H9 (cell line): ENCODE measurements at regions not wholly inside any gene's neighbourhood (a gene's known extent, or its start where the extent isn't known, plus 50 kb on each side); places are given as distances from the start of the nearest gene placed in this dataset.

Experiments
- DNase-seq: peaks from one replicate; pipeline ENCODE4 v3.0.0-alpha.2; 2017
- H2AFZ ChIP-seq: one replicate; pipeline ENCODE4 v1.6.1; 2013; ENCODE audit warnings: mild to moderate bottlenecking, low read length, control low read depth, moderate library complexity
- H2AK5ac ChIP-seq: 2 replicates; pipeline ENCODE4 v1.6.1; 2013; ENCODE audit warnings: low read length, control low read depth, mixed read lengths; ENCODE audit not compliant: insufficient read length
- H2BK120ac ChIP-seq: one replicate; pipeline ENCODE4 v1.6.1; 2013; ENCODE audit warnings: low read depth, mild to moderate bottlenecking, low read length, control low read depth, inconsistent platforms; ENCODE audit not compliant: poor library complexity, severe bottlenecking
- H2BK12ac ChIP-seq: 2 replicates; pipeline ENCODE4 v1.6.1; 2013; ENCODE audit warnings: low read length, control low read depth, mixed read lengths, low read depth; ENCODE audit not compliant: insufficient read length
- H2BK15ac ChIP-seq: 2 replicates; pipeline ENCODE4 v1.6.1; 2013; ENCODE audit warnings: low read depth, low read length, control low read depth
- H2BK20ac ChIP-seq: one replicate; pipeline ENCODE4 v1.6.1; 2013; ENCODE audit warnings: low read depth, mild to moderate bottlenecking, low read length, control low read depth, inconsistent platforms; ENCODE audit not compliant: poor library complexity, severe bottlenecking
- H2BK5ac ChIP-seq: 2 replicates; pipeline ENCODE4 v1.6.1; 2013; ENCODE audit warnings: low read length, control low read depth, mixed read lengths; ENCODE audit not compliant: insufficient read length
- H3K14ac ChIP-seq: 2 replicates; pipeline ENCODE4 v1.6.1; 2013; ENCODE audit warnings: low read length, control low read depth; ENCODE audit not compliant: insufficient read depth
- H3K18ac ChIP-seq: 2 replicates; pipeline ENCODE4 v1.6.1; 2013; ENCODE audit warnings: low read depth, mild to moderate bottlenecking, mixed read lengths, low read length, control low read depth; ENCODE audit not compliant: insufficient read length
- H3K23ac ChIP-seq: 2 replicates; pipeline ENCODE4 v1.6.1; 2013; ENCODE audit warnings: low read length, control low read depth, mixed read lengths, low read depth; ENCODE audit not compliant: insufficient read length
- H3K23me2 ChIP-seq: 2 replicates; pipeline ENCODE4 v1.6.1; 2013; ENCODE audit warnings: low read depth, mild to moderate bottlenecking, mixed read lengths, low read length, control low read depth; ENCODE audit not compliant: insufficient read length, poor library complexity, severe bottlenecking
- H3K27ac ChIP-seq: 2 replicates; pipeline ENCODE4 v1.5.1; 2013; ENCODE audit warnings: low read length, control low read depth, mixed read lengths, low read depth; ENCODE audit not compliant: insufficient read length
- H3K27me3 ChIP-seq: 2 replicates; pipeline ENCODE4 v1.6.1; 2013; ENCODE audit warnings: low read length, control low read depth, inconsistent platforms; ENCODE audit not compliant: insufficient read depth
- H3K4ac ChIP-seq: 2 replicates; pipeline ENCODE4 v1.6.1; 2013; ENCODE audit warnings: low read depth, mild to moderate bottlenecking, control low read depth, inconsistent platforms, low read length, moderate library complexity
- H3K4me1 ChIP-seq: 2 replicates; pipeline ENCODE4 v1.6.1; 2013; ENCODE audit warnings: low read length, control low read depth, inconsistent platforms; ENCODE audit not compliant: insufficient read depth
- H3K4me2 ChIP-seq: 2 replicates; pipeline ENCODE4 v1.6.1; 2013; ENCODE audit warnings: low read length, control low read depth, mixed read lengths; ENCODE audit not compliant: insufficient read length, insufficient read depth
- H3K56ac ChIP-seq: 2 replicates; pipeline ENCODE4 v1.6.1; 2013; ENCODE audit warnings: low read depth, mild to moderate bottlenecking, mixed read lengths, low read length, control low read depth; ENCODE audit not compliant: insufficient read length
- H3K79me1 ChIP-seq: 2 replicates; pipeline ENCODE4 v1.6.1; 2013; ENCODE audit warnings: low read depth, mild to moderate bottlenecking, moderate library complexity, low read length, control low read depth, inconsistent platforms; ENCODE audit not compliant: insufficient read depth, poor library complexity, severe bottlenecking
- H3K79me2 ChIP-seq: 2 replicates; pipeline ENCODE4 v1.6.1; 2013; ENCODE audit warnings: low read length, control low read depth, inconsistent platforms; ENCODE audit not compliant: insufficient read depth
- H3K9ac ChIP-seq: 2 replicates; pipeline ENCODE4 v1.6.1; 2013; ENCODE audit warnings: low read length, control low read depth, mixed read lengths; ENCODE audit not compliant: insufficient read length; ENCODE audit errors: extremely low read depth
- H3K9me3 ChIP-seq: one replicate; pipeline ENCODE4 v1.6.1; 2013; ENCODE audit warnings: low read depth, low read length, inconsistent platforms; ENCODE audit not compliant: control insufficient read depth
- H3T11ph ChIP-seq: one replicate; pipeline ENCODE4 v1.6.1; 2013; ENCODE audit warnings: mild to moderate bottlenecking, low read length, control low read depth, inconsistent platforms
- H4K20me1 ChIP-seq: one replicate; pipeline ENCODE4 v1.6.1; 2013; ENCODE audit not compliant: control insufficient read depth, insufficient read length, insufficient read depth
- H4K5ac ChIP-seq: 2 replicates; pipeline ENCODE4 v1.6.1; 2013; ENCODE audit warnings: low read depth, mild to moderate bottlenecking, mixed read lengths, low read length, control low read depth; ENCODE audit not compliant: insufficient read length
- H4K8ac ChIP-seq: replicated peaks from 2 replicates; pipeline ENCODE4 v1.6.1; 2013; ENCODE audit warnings: low read length, control low read depth, mixed read lengths, low read depth; ENCODE audit not compliant: insufficient read length
- H4K91ac ChIP-seq: 2 replicates; pipeline ENCODE4 v1.6.1; 2013; ENCODE audit warnings: low read depth, mild to moderate bottlenecking, moderate library complexity, mixed read lengths, low read length, control low read depth; ENCODE audit not compliant: insufficient read length
- H3K27ac Mint-ChIP-seq, 3 experiments: 2 replicates in 2 of 3; 3 replicates in 1 of 3; pipeline ENCODE4 v1.8.0; 2020 to 2021; ENCODE audit warnings: mixed read lengths in 3 of 3, mild to moderate bottlenecking in 1 of 3, moderate library complexity in 1 of 3
- H3K27me3 Mint-ChIP-seq: 2 replicates; pipeline ENCODE4 v1.8.0; 2021; ENCODE audit warnings: low read depth, mild to moderate bottlenecking, moderate library complexity, mixed read lengths
- H3K36me3 Mint-ChIP-seq, 3 experiments: 2 replicates in 2 of 3; 3 replicates in 1 of 3; pipeline ENCODE4 v1.8.0; 2020 to 2021; ENCODE audit warnings: low read depth in 3 of 3, mixed read lengths in 3 of 3; ENCODE audit not compliant: insufficient read depth in 1 of 3
- H3K4me1 Mint-ChIP-seq, 2 experiments: 2 replicates each; pipeline ENCODE4 v1.8.0; 2020; ENCODE audit warnings: mixed read lengths in 2 of 2
- H3K4me3 Mint-ChIP-seq, 2 experiments: 2 replicates in 1 of 2; 3 replicates in 1 of 2; pipeline ENCODE4 v1.8.0; 2020 to 2021; ENCODE audit warnings: mild to moderate bottlenecking in 2 of 2, mixed read lengths in 2 of 2, moderate library complexity in 1 of 2
- H3K9me3 Mint-ChIP-seq, 2 experiments: 2 replicates in 1 of 2; 3 replicates in 1 of 2; pipeline ENCODE4 v1.8.0; 2020; ENCODE audit warnings: mild to moderate bottlenecking in 2 of 2, mixed read lengths in 2 of 2, moderate library complexity in 1 of 2
- CTCF ChIP-seq: fragments of 200-600 bp; sonication (generic); conservative IDR thresholded peaks from 3 replicates; pipeline ENCODE4 v1.8.0; 2021; ENCODE audit warnings: antibody characterized with exemption, mild to moderate bottlenecking

DNA sequence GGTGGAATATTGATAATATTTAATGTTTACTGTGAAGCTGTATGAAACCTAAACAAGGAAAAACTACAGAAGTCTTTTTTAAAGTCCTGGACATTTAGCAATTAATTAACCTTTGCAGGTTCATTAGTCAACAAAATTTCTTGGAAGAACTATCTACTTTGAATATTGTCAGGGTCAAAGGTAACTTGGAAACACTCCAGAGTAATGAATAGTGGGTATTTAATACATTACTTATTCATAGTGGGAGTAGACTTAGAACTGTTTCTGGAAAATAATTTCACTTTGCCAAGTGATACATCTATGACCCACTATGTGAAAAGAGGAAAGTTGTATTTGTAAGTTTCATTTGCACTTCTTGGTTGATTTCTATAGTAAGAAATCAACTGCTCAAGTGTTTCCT lies 319.1 kb downstream of the TFAP2B start:
- no peaks in the 10 kb centered on the region for H3K4me1 Mint-ChIP-seq
- TF ChIP-seq CTCF: no peak
- H3K4me2 ChIP-seq: no peak overlapping the region
- no peak overlapping the region for H3K14ac ChIP-seq
- H3K9ac ChIP-seq: no peak overlapping the region
- H3K79me2 ChIP-seq: no peaks in the 10 kb centered on the region
- no peak for DNase-seq
- H3K27ac ChIP-seq: no peak overlapping the region
- H3K4me3 Mint-ChIP-seq: no peak overlapping the region
- no peak overlapping the region for H3K18ac ChIP-seq
- H2BK12ac ChIP-seq: no peak overlapping the region
- H3K79me1 ChIP-seq: no peaks in the 10 kb centered on the region
- no peak overlapping the region for H2AFZ ChIP-seq
- H3K27ac Mint-ChIP-seq: no peak overlapping the region
- no peaks in the 10 kb centered on the region for H4K20me1 ChIP-seq
- H3K27me3 Mint-ChIP-seq: peaks cover 6% of the 10 kb centered on the region
- H3K9me3 ChIP-seq: no peaks in the 10 kb centered on the region
- no peak overlapping the region for H4K5ac ChIP-seq
- no peak overlapping the region for H4K8ac ChIP-seq
- no peak overlapping the region for H4K91ac ChIP-seq
- H2BK120ac ChIP-seq: no peak overlapping the region
- H2BK20ac ChIP-seq: no peak overlapping the region
- H3K9me3 Mint-ChIP-seq: peaks cover 8 to 14% of the 10 kb centered on the region in 2 experiments; a peak in 3 of 5 replicates
- no peaks in the 10 kb centered on the region for H3K27me3 ChIP-seq
- H3K56ac ChIP-seq: no peak overlapping the region
- H3K23ac ChIP-seq: no peak overlapping the region
- no peaks in the 10 kb centered on the region for H3K4me1 ChIP-seq
- no peak overlapping the region for H2AK5ac ChIP-seq
- no peaks in the 10 kb centered on the region for H3K23me2 ChIP-seq
- peaks cover 0 to 6% (median 3%) of the 10 kb centered on the region in 3 experiments; a peak in 2 of 7 replicates for H3K36me3 Mint-ChIP-seq
- no peak overlapping the region for H3T11ph ChIP-seq
- H2BK15ac ChIP-seq: no peak overlapping the region
- H3K4ac ChIP-seq: no peak overlapping the region
- H2BK5ac ChIP-seq: no peak overlapping the region
